GM12873 (cell line): ENCODE measurements at regions not wholly inside any gene's neighbourhood (a gene's known extent, or its start where the extent isn't known, plus 50 kb on each side); places are given as distances from the start of the nearest gene placed in this dataset.

ENCODE experiments used
- CTCF ChIP-seq: IDR thresholded peaks from 2 replicates; pipeline ENCODE4 v1.5.1; 2012; ENCODE audit warnings: low read depth, mild to moderate bottlenecking, moderate library complexity, low read length, control low read depth; ENCODE audit not compliant: insufficient read depth; ENCODE audit errors: missing control alignments

GRCh38 chr17:14670861-14671260, 370.0 kb downstream of the HS3ST3B1 start:
- TF ChIP-seq CTCF = no peak

GRCh38 chr17:14664511-14664910, 363.6 kb downstream of the HS3ST3B1 start:
- TF ChIP-seq CTCF = no peak

GRCh38 chr17:14641117-14641516, 340.2 kb downstream of the HS3ST3B1 start:
- TF ChIP-seq CTCF = no peak

- no peak for TF ChIP-seq CTCF
These were observed 336.4 kb downstream of the HS3ST3B1 start for GRCh38 chr17:14637260-14637659.

GRCh38 chr17:14630621-14631020, 329.7 kb downstream of the HS3ST3B1 start:
- no peak for TF ChIP-seq CTCF

GRCh38 chr17:14630046-14630445, 329.2 kb downstream of the HS3ST3B1 start:
- no peak for TF ChIP-seq CTCF

GRCh38 chr17:14622615-14623101, 321.8 kb downstream of the HS3ST3B1 start:
- no peak for TF ChIP-seq CTCF
